Spleen (tissue), 7 donors: ENCODE measurements at regions not wholly inside any gene's neighbourhood (a gene's known extent, or its start where the extent isn't known, plus 50 kb on each side); places are given as distances from the start of the nearest gene placed in this dataset.

Source experiments
- POLR2A ChIP-seq, 3 donors: fragments of 450-650 bp; IDR thresholded peaks; one replicate each; pipeline ENCODE4 v1.5.1; 2017; ENCODE audit warnings: antibody characterized with exemption in 3 of 3, mild to moderate bottlenecking in 1 of 3
- POLR2AphosphoS5 ChIP-seq, 3 donors: sonication (generic); formaldehyde crosslinking; IDR thresholded peaks; one replicate each; pipeline ENCODE4 v1.5.1; 2017; ENCODE audit warnings: antibody characterized with exemption in 3 of 3
- TF ChIP-seq, protein P1 (sequence below), 11 experiments: fragments of 200-600 bp in 7 of 11; fragments of 450-650 bp in 4 of 11; sonication (generic) in 4 of 11; IDR thresholded peaks in 8 of 11; conservative IDR thresholded peaks in 3 of 11; 1 replicate in 7 of 11; 2 replicates in 4 of 11; pipeline versions ENCODE4 v1.4.0 to v1.8.0; 2016 to 2021; ENCODE audit warnings: antibody characterized with exemption in 11 of 11, inconsistent platforms in 4 of 11, mild to moderate bottlenecking in 1 of 11
- donor health status: DM: no; HTN: no; CAD: no; lungs with moderate emphysema.
- donor health status: DM: no; HTN: no; CAD: no.
- donor health status: DM: no; HTN: no; CAD: no.

- no peak for TF ChIP-seq POLR2A (IDR thresholded peaks at IDR 0.05)
- TF ChIP-seq, protein P1, sequence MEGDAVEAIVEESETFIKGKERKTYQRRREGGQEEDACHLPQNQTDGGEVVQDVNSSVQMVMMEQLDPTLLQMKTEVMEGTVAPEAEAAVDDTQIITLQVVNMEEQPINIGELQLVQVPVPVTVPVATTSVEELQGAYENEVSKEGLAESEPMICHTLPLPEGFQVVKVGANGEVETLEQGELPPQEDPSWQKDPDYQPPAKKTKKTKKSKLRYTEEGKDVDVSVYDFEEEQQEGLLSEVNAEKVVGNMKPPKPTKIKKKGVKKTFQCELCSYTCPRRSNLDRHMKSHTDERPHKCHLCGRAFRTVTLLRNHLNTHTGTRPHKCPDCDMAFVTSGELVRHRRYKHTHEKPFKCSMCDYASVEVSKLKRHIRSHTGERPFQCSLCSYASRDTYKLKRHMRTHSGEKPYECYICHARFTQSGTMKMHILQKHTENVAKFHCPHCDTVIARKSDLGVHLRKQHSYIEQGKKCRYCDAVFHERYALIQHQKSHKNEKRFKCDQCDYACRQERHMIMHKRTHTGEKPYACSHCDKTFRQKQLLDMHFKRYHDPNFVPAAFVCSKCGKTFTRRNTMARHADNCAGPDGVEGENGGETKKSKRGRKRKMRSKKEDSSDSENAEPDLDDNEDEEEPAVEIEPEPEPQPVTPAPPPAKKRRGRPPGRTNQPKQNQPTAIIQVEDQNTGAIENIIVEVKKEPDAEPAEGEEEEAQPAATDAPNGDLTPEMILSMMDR (IDR thresholded peaks at IDR 0.05 in 8 of 11, conservative IDR thresholded peaks at IDR 0.05 in 3 of 11) = no peak
- no peak for TF ChIP-seq POLR2AphosphoS5 (IDR thresholded peaks at IDR 0.05)
Measured at GRCh38 chr1:96060621-96061020, 661.0 kb upstream of the PTBP2 start.
